ENCODE measurements at regions not wholly inside any gene's neighbourhood (a gene's known extent, or its start where the extent isn't known, plus 50 kb on each side); places are given as distances from the start of the nearest gene placed in this dataset.

DNA sequence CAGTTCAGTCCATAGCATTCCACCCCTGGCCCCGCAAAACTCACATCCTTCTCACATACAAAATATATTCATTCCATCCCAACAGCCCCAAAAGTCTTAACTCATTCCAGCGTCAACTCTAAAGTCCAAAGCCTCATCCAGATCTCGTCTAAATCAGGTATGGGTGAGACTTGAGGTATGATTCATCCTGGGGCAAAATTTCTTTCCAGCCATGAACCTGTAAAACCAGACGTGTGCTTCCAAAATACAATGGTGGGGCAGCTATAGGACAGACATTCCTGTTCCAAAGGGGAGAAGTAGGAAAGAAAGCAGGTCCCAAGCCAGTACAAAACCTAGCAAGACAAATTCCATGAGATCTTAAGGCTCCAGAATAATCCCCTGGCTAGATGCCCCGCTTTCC, 76.9 kb downstream of the CLDN34 start:
- H3K27me3 ChIP-seq (ENCODE audit: control insufficient read depth in 2 of 2, insufficient read depth in 1 of 2, low read length in 1 of 2): no peaks in the 10 kb centered on the region
- no peak for DNase-seq (ENCODE audit: low read depth in 6 of 9, low spot score in 9 of 9)
- H3K9me3 ChIP-seq (ENCODE audit: control insufficient read depth in 2 of 2, insufficient read depth in 1 of 2, low read length in 1 of 2): peaks cover 0 to 2% of the 10 kb centered on the region in 2 donors
- no peak overlapping the region for H3K4me3 ChIP-seq (ENCODE audit: low read length in 2 of 2)
- no peaks in the 10 kb centered on the region for H3K36me3 ChIP-seq (ENCODE audit: control insufficient read depth in 2 of 2, insufficient read depth in 2 of 2, low read length in 1 of 2)
- WGBS: 96% methylated on average over 5 of the region's 5 CpGs
- H3K4me1 ChIP-seq (ENCODE audit: control insufficient read depth in 2 of 2, insufficient read depth in 2 of 2, low read length in 2 of 2): no peaks in the 10 kb centered on the region
- no peak overlapping the region for H3K27ac ChIP-seq (ENCODE audit: low read depth in 1 of 2, low read length in 1 of 2)

- no peak for DNase-seq (ENCODE audit: low read depth in 6 of 9, low spot score in 9 of 9)
- Histone ChIP-seq H3K4me1 (ENCODE audit: control insufficient read depth in 2 of 2, insufficient read depth in 2 of 2, low read length in 2 of 2) (no peaks in the 10 kb centered on the region), H3K36me3 (ENCODE audit: control insufficient read depth in 2 of 2, insufficient read depth in 2 of 2, low read length in 1 of 2) (no peaks in the 10 kb centered on the region), H3K9me3 (ENCODE audit: control insufficient read depth in 2 of 2, insufficient read depth in 1 of 2, low read length in 1 of 2) (peaks cover 0 to 2% of the 10 kb centered on the region in 2 donors), H3K27ac (ENCODE audit: low read depth in 1 of 2, low read length in 1 of 2) (peak overlapping the region in 1 of 2 donors; percentile 52), H3K4me3 (ENCODE audit: low read length in 2 of 2) (no peak overlapping the region), H3K27me3 (ENCODE audit: control insufficient read depth in 2 of 2, insufficient read depth in 1 of 2, low read length in 1 of 2) (no peaks in the 10 kb centered on the region)
- WGBS: 85% methylated on average over 13 of the region's 13 CpGs
Measured at GRCh38 chrX:10045327-10046000, 78.3 kb downstream of the CLDN34 start.

DNA sequence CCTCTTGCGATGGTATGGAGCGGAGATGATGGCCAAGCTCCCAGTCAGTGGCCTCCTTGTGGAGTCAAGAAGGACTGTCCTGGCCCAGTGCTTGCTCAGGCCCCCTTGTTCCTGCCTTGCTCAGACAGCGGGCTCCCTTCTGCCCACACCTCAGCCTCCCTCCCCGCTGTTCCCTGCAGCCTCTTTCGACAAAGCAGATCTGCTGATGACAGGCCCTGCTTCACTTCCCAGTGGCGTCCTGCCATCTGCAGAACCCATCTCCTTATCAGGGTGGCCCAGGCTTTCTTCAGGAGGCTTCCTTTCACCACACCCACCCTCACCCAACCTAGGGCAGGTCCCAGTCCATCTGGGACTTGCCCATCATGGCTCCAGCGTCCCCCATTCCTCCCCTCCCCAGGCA, 80.0 kb downstream of the CLDN34 start:
- H3K27me3 ChIP-seq (ENCODE audit: control insufficient read depth in 2 of 2, insufficient read depth in 1 of 2, low read length in 1 of 2): no peaks in the 10 kb centered on the region
- DNase-seq (ENCODE audit: low read depth in 6 of 9, low spot score in 9 of 9): no peak
- no peak overlapping the region for H3K27ac ChIP-seq (ENCODE audit: low read depth in 1 of 2, low read length in 1 of 2)
- no peak overlapping the region for H3K4me3 ChIP-seq (ENCODE audit: low read length in 2 of 2)
- H3K36me3 ChIP-seq (ENCODE audit: control insufficient read depth in 2 of 2, insufficient read depth in 2 of 2, low read length in 1 of 2): no peaks in the 10 kb centered on the region
- H3K9me3 ChIP-seq (ENCODE audit: control insufficient read depth in 2 of 2, insufficient read depth in 1 of 2, low read length in 1 of 2): peaks cover 0 to 2% of the 10 kb centered on the region in 2 donors
- no peaks in the 10 kb centered on the region for H3K4me1 ChIP-seq (ENCODE audit: control insufficient read depth in 2 of 2, insufficient read depth in 2 of 2, low read length in 2 of 2)
- 92% methylated on average over 7 of the region's 7 CpGs for WGBS

- no peak for DNase-seq (ENCODE audit: low read depth in 6 of 9, low spot score in 9 of 9)
- no peaks in the 10 kb centered on the region for H3K36me3 ChIP-seq (ENCODE audit: control insufficient read depth in 2 of 2, insufficient read depth in 2 of 2, low read length in 1 of 2)
- no peaks in the 10 kb centered on the region for H3K4me1 ChIP-seq (ENCODE audit: control insufficient read depth in 2 of 2, insufficient read depth in 2 of 2, low read length in 2 of 2)
- peaks cover 0 to 2% of the 10 kb centered on the region in 2 donors for H3K9me3 ChIP-seq (ENCODE audit: control insufficient read depth in 2 of 2, insufficient read depth in 1 of 2, low read length in 1 of 2)
- 94% methylated on average over 6 of the region's 6 CpGs for WGBS
- H3K27ac ChIP-seq (ENCODE audit: low read depth in 1 of 2, low read length in 1 of 2): no peak overlapping the region
- no peaks in the 10 kb centered on the region for H3K27me3 ChIP-seq (ENCODE audit: control insufficient read depth in 2 of 2, insufficient read depth in 1 of 2, low read length in 1 of 2)
- no peak overlapping the region for H3K4me3 ChIP-seq (ENCODE audit: low read length in 2 of 2)
Measured at GRCh38 chrX:10047631-10048030, 80.5 kb downstream of the CLDN34 start.

DNA sequence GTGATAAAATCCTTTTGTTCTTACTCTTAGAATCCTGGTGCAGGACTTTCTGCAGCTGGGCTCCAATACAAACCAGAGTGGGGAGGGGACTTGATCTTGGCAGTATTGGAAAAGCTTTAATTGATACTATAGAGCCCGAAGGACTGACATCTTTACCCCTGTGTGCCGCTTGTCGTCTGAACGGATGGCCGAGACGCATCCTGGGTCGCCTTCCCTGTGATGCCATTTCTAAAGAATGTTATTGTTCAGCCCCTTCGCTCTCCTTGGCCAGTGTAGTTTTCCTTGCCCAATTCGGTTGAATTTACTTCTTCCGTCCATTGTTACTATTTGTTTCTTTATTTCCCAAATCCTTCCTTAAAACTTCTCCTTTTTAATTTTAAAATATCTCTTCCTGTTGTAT, 80.9 kb downstream of the CLDN34 start:
- no peak overlapping the region for H3K4me3 ChIP-seq (ENCODE audit: low read length in 2 of 2)
- peaks cover 0 to 2% of the 10 kb centered on the region in 2 donors for H3K9me3 ChIP-seq (ENCODE audit: control insufficient read depth in 2 of 2, insufficient read depth in 1 of 2, low read length in 1 of 2)
- 94% methylated on average over 10 of the region's 10 CpGs for WGBS
- no peaks in the 10 kb centered on the region for H3K27me3 ChIP-seq (ENCODE audit: control insufficient read depth in 2 of 2, insufficient read depth in 1 of 2, low read length in 1 of 2)
- no peak for DNase-seq (ENCODE audit: low read depth in 6 of 9, low spot score in 9 of 9)
- no peaks in the 10 kb centered on the region for H3K36me3 ChIP-seq (ENCODE audit: control insufficient read depth in 2 of 2, insufficient read depth in 2 of 2, low read length in 1 of 2)
- H3K27ac ChIP-seq (ENCODE audit: low read depth in 1 of 2, low read length in 1 of 2): no peak overlapping the region
- H3K4me1 ChIP-seq (ENCODE audit: control insufficient read depth in 2 of 2, insufficient read depth in 2 of 2, low read length in 2 of 2): no peaks in the 10 kb centered on the region

- Histone ChIP-seq H3K36me3 (ENCODE audit: control insufficient read depth in 2 of 2, insufficient read depth in 2 of 2, low read length in 1 of 2) (no peaks in the 10 kb centered on the region), H3K9me3 (ENCODE audit: control insufficient read depth in 2 of 2, insufficient read depth in 1 of 2, low read length in 1 of 2) (peaks cover 0 to 2% of the 10 kb centered on the region in 2 donors), H3K27ac (ENCODE audit: low read depth in 1 of 2, low read length in 1 of 2) (no peak overlapping the region), H3K4me1 (ENCODE audit: control insufficient read depth in 2 of 2, insufficient read depth in 2 of 2, low read length in 2 of 2) (no peaks in the 10 kb centered on the region), H3K4me3 (ENCODE audit: low read length in 2 of 2) (no peak overlapping the region), H3K27me3 (ENCODE audit: control insufficient read depth in 2 of 2, insufficient read depth in 1 of 2, low read length in 1 of 2) (no peaks in the 10 kb centered on the region)
- 86% methylated on average over 8 of the region's 8 CpGs for WGBS
- DNase-seq (ENCODE audit: low read depth in 6 of 9, low spot score in 9 of 9): no peak
Measured at GRCh38 chrX:10048707-10049106, 81.5 kb downstream of the CLDN34 start.

GRCh38 chrX:10049236-10049635, 82.1 kb downstream of the CLDN34 start:
- DNase-seq (ENCODE audit: low read depth in 6 of 9, low spot score in 9 of 9): no peak

GRCh38 chrX:10050481-10050880, 83.3 kb downstream of the CLDN34 start:
- DNase-seq (ENCODE audit: low read depth in 6 of 9, low spot score in 9 of 9): no peak

More at GRCh38 chrX:10049236-10049635, 82.1 kb downstream of the CLDN34 start:
- Histone ChIP-seq H3K36me3 (ENCODE audit: control insufficient read depth in 2 of 2, insufficient read depth in 2 of 2, low read length in 1 of 2) (no peaks in the 10 kb centered on the region), H3K4me3 (ENCODE audit: low read length in 2 of 2) (no peak overlapping the region), H3K9me3 (ENCODE audit: control insufficient read depth in 2 of 2, insufficient read depth in 1 of 2, low read length in 1 of 2) (peaks cover 0 to 2% of the 10 kb centered on the region in 2 donors), H3K27ac (ENCODE audit: low read depth in 1 of 2, low read length in 1 of 2) (no peak overlapping the region), H3K27me3 (ENCODE audit: control insufficient read depth in 2 of 2, insufficient read depth in 1 of 2, low read length in 1 of 2) (no peaks in the 10 kb centered on the region), H3K4me1 (ENCODE audit: control insufficient read depth in 2 of 2, insufficient read depth in 2 of 2, low read length in 2 of 2) (no peaks in the 10 kb centered on the region)
- WGBS: 90% methylated on average over 3 of the region's 3 CpGs

DNA sequence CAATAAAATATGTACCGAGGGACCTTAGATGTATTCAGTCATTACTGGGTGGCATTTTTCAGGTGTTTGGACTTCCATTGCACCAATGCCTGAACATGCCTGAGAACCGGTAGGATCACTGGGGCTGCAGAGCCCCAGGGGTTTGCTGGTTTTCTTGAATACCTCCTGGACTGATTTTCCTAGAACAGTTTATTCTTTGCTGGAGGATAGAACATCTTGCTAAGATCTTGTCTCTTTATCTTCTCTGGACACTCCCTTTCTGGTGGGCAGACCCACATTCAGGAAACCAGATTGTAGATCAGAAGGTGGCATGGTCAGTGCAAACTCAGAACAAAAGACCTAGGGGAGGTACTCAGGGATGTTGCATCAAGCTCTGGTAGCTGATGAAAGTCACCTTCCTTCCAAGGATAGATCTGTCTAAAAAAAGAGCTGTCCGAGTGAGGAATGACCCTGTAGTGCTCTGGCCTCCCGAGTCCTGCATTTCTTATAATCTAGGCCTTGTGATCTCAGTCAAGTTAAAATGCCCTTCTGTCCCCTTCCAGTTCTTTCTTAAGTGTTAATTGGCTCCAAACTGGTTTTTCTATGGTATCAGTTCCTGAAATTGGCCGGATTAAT, 84.8 kb downstream of the CLDN34 start:
- peaks cover 0 to 8% of the 10 kb centered on the region in 2 donors for H3K9me3 ChIP-seq (ENCODE audit: control insufficient read depth in 2 of 2, insufficient read depth in 1 of 2, low read length in 1 of 2)
- 94% methylated on average over 5 of the region's 5 CpGs for WGBS
- no peak for DNase-seq (ENCODE audit: low read depth in 6 of 9, low spot score in 9 of 9)
- no peaks in the 10 kb centered on the region for H3K36me3 ChIP-seq (ENCODE audit: control insufficient read depth in 2 of 2, insufficient read depth in 2 of 2, low read length in 1 of 2)
- H3K4me3 ChIP-seq (ENCODE audit: low read length in 2 of 2): no peak overlapping the region
- no peak overlapping the region for H3K27ac ChIP-seq (ENCODE audit: low read depth in 1 of 2, low read length in 1 of 2)
- no peaks in the 10 kb centered on the region for H3K4me1 ChIP-seq (ENCODE audit: control insufficient read depth in 2 of 2, insufficient read depth in 2 of 2, low read length in 2 of 2)
- H3K27me3 ChIP-seq (ENCODE audit: control insufficient read depth in 2 of 2, insufficient read depth in 1 of 2, low read length in 1 of 2): no peaks in the 10 kb centered on the region

More at GRCh38 chrX:10050481-10050880, 83.3 kb downstream of the CLDN34 start:
- H3K36me3 ChIP-seq (ENCODE audit: control insufficient read depth in 2 of 2, insufficient read depth in 2 of 2, low read length in 1 of 2): no peaks in the 10 kb centered on the region
- H3K27me3 ChIP-seq (ENCODE audit: control insufficient read depth in 2 of 2, insufficient read depth in 1 of 2, low read length in 1 of 2): no peaks in the 10 kb centered on the region
- H3K4me1 ChIP-seq (ENCODE audit: control insufficient read depth in 2 of 2, insufficient read depth in 2 of 2, low read length in 2 of 2): no peaks in the 10 kb centered on the region
- no peak overlapping the region for H3K27ac ChIP-seq (ENCODE audit: low read depth in 1 of 2, low read length in 1 of 2)
- H3K4me3 ChIP-seq (ENCODE audit: low read length in 2 of 2): no peak overlapping the region
- H3K9me3 ChIP-seq (ENCODE audit: control insufficient read depth in 2 of 2, insufficient read depth in 1 of 2, low read length in 1 of 2): peaks cover 0 to 10% of the 10 kb centered on the region in 2 donors
- 91% methylated on average over 5 of the region's 5 CpGs for WGBS

Measured in thymus (tissue), 11 donors.